Liver (tissue), 3 donors: ENCODE measurements at regions not wholly inside any gene's neighbourhood (a gene's known extent, or its start where the extent isn't known, plus 50 kb on each side); places are given as distances from the start of the nearest gene placed in this dataset.

Experiments
- GABPA ChIP-seq, 2 donors: IDR thresholded peaks in 1 of 2; conservative IDR thresholded peaks in 1 of 2; 2 replicates each; pipeline ENCODE4 v1.6.1; 2016; ENCODE audit warnings: antibody characterized with exemption in 2 of 2, mild to moderate bottlenecking in 1 of 2, moderate library complexity in 1 of 2
- SP1 ChIP-seq: IDR thresholded peaks from 2 replicates; pipeline ENCODE4 v1.6.1; 2018; ENCODE audit warnings: antibody characterized with exemption, mild to moderate bottlenecking
- TF ChIP-seq, protein P1 (sequence below): fragments of 150-350 bp; IDR thresholded peaks from 2 replicates; pipeline ENCODE4 v1.5.1; 2017; ENCODE audit warnings: improper control_type of control experiment, low read depth, low read length; ENCODE audit not compliant: missing input control
- donor health status: healthy.
- donor health status: healthy.

GRCh38 chr3:99578339-99578970 lies 59.9 kb upstream of the COL8A1 start:
- TF ChIP-seq SP1 (no peak), GABPA (IDR thresholded peaks at IDR 0.05 in 1 of 2, conservative IDR thresholded peaks at IDR 0.05 in 1 of 2) (no peak)
- TF ChIP-seq, protein P1, sequence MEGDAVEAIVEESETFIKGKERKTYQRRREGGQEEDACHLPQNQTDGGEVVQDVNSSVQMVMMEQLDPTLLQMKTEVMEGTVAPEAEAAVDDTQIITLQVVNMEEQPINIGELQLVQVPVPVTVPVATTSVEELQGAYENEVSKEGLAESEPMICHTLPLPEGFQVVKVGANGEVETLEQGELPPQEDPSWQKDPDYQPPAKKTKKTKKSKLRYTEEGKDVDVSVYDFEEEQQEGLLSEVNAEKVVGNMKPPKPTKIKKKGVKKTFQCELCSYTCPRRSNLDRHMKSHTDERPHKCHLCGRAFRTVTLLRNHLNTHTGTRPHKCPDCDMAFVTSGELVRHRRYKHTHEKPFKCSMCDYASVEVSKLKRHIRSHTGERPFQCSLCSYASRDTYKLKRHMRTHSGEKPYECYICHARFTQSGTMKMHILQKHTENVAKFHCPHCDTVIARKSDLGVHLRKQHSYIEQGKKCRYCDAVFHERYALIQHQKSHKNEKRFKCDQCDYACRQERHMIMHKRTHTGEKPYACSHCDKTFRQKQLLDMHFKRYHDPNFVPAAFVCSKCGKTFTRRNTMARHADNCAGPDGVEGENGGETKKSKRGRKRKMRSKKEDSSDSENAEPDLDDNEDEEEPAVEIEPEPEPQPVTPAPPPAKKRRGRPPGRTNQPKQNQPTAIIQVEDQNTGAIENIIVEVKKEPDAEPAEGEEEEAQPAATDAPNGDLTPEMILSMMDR: no peak
